Panc1 (cell line): ENCODE measurements at regions not wholly inside any gene's neighbourhood (a gene's known extent, or its start where the extent isn't known, plus 50 kb on each side); places are given as distances from the start of the nearest gene placed in this dataset.

Source experiments
- CTCF ChIP-seq: fragments of 450-650 bp; IDR thresholded peaks from 2 replicates; pipeline ENCODE4 v1.5.1; 2017; ENCODE audit warnings: mild to moderate bottlenecking
- POLR2AphosphoS5 ChIP-seq: IDR thresholded peaks from 2 replicates; pipeline ENCODE4 v1.6.1; 2012; ENCODE audit warnings: mild to moderate bottlenecking, low read depth, low read length, moderate library complexity
- REST ChIP-seq, 2 experiments: IDR thresholded peaks; 2 replicates each; pipeline ENCODE4 v1.6.1; 2011 to 2012; ENCODE audit warnings: low read depth in 2 of 2, control low read depth in 1 of 2, low read length in 1 of 2, mild to moderate bottlenecking in 1 of 2, moderate library complexity in 1 of 2; ENCODE audit not compliant: insufficient read depth in 1 of 2
- SIN3A ChIP-seq: IDR thresholded peaks from 2 replicates; pipeline ENCODE4 v1.6.1; 2012; ENCODE audit warnings: low read depth, mild to moderate bottlenecking, low read length, moderate library complexity, borderline replicate concordance; ENCODE audit not compliant: insufficient read depth
- TCF7L2 ChIP-seq: IDR thresholded peaks from 2 replicates; pipeline ENCODE4 v1.6.1; 2011; ENCODE audit warnings: mild to moderate bottlenecking, low read depth, low read length, inconsistent platforms

DNA sequence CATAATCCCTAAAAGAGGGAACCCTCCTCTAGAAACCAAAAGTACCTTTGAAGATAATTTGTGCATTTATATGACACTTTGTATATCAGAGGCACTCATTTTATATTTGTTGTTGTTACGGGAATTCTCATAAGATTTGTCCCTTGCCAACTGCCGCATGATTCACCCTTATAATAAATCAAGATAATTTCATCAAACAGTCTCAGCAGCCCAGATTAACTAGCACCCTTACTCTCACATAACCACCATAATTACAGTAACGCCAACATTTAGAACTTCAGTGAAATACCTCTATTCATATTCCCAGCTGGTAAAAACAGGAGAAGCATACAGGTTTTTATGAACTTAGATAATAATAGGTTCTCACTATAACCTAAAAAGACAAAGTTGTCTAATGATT is 271.9 kb downstream of the LRRC3B start:
- TF ChIP-seq POLR2AphosphoS5 (no peak), CTCF (no peak), REST (IDR thresholded peaks at IDR 0.05; ENCODE audit: insufficient read depth in 1 of 2, low read depth in 2 of 2, low read length in 1 of 2) (no peak), TCF7L2 (no peak), SIN3A (no peak)
